Astrocyte (in vitro differentiated cells and primary cell): ENCODE measurements at regions not wholly inside any gene's neighbourhood (a gene's known extent, or its start where the extent isn't known, plus 50 kb on each side); places are given as distances from the start of the nearest gene placed in this dataset.

Experiments used
- DNase-seq: peaks from one replicate; pipeline ENCODE4 v3.0.0-alpha.2; 2010; ENCODE audit warnings: low read depth
- FAIRE-seq: peaks from 2 replicates; lab custom pipeline; 2011; peaks lifted over from hg19 to GRCh38; lab: Jason Lieb, UNC
- H2AFZ ChIP-seq: 2 replicates; pipeline ENCODE4 v1.6.0; 2012; ENCODE audit warnings: low read depth, low read length, inconsistent platforms
- H3K27ac ChIP-seq: 2 replicates; pipeline ENCODE4 v1.5.1; 2011; ENCODE audit warnings: low read depth, low read length, inconsistent platforms
- H3K27me3 ChIP-seq: 2 replicates; pipeline ENCODE4 v1.6.0; 2011; ENCODE audit warnings: low read length, inconsistent platforms; ENCODE audit not compliant: insufficient read depth
- H3K36me3 ChIP-seq: 2 replicates; pipeline ENCODE4 v1.5.1; 2011; ENCODE audit warnings: low read length, inconsistent platforms; ENCODE audit not compliant: insufficient read depth
- H3K4me1 ChIP-seq: 2 replicates; pipeline ENCODE4 v1.5.1; 2011; ENCODE audit warnings: low read length, inconsistent platforms; ENCODE audit not compliant: insufficient read depth
- H3K4me2 ChIP-seq: 2 replicates; pipeline ENCODE4 v1.6.0; 2012; ENCODE audit warnings: low read length, inconsistent platforms
- H3K4me3 ChIP-seq: 2 replicates; pipeline ENCODE4 v1.5.1; 2011; ENCODE audit warnings: low read depth, mild to moderate bottlenecking, low read length, inconsistent platforms; ENCODE audit not compliant: insufficient read depth
- H3K79me2 ChIP-seq: 2 replicates; pipeline ENCODE4 v1.6.0; 2012; ENCODE audit warnings: mild to moderate bottlenecking, low read length, inconsistent platforms; ENCODE audit not compliant: insufficient read depth
- H3K9ac ChIP-seq: 2 replicates; pipeline ENCODE4 v1.6.0; 2012; ENCODE audit warnings: mild to moderate bottlenecking, low read length, inconsistent platforms
- H3K9me3 ChIP-seq: 2 replicates; pipeline ENCODE4 v1.5.1; 2012; ENCODE audit warnings: low read depth, mild to moderate bottlenecking, low read length, inconsistent platforms; ENCODE audit not compliant: insufficient read depth
- H4K20me1 ChIP-seq: 2 replicates; pipeline ENCODE4 v1.6.0; 2012; ENCODE audit warnings: low read length, inconsistent platforms; ENCODE audit not compliant: insufficient read depth
- H3K27ac Mint-ChIP-seq: one replicate; pipeline ENCODE4 v1.8.0; 2021; ENCODE audit warnings: mild to moderate bottlenecking, mixed read lengths; ENCODE audit not compliant: unreplicated experiment
- H3K27me3 Mint-ChIP-seq: one replicate; pipeline ENCODE4 v1.8.0; 2021; ENCODE audit warnings: low read depth, mixed read lengths; ENCODE audit not compliant: unreplicated experiment
- H3K36me3 Mint-ChIP-seq: one replicate; pipeline ENCODE4 v1.8.0; 2021; ENCODE audit warnings: low read depth, mixed read lengths; ENCODE audit not compliant: unreplicated experiment
- H3K4me1 Mint-ChIP-seq: one replicate; pipeline ENCODE4 v1.8.0; 2021; ENCODE audit warnings: low read depth, mixed read lengths; ENCODE audit not compliant: unreplicated experiment
- H3K4me3 Mint-ChIP-seq: one replicate; pipeline ENCODE4 v1.8.0; 2021; ENCODE audit warnings: mild to moderate bottlenecking, moderate library complexity, mixed read lengths; ENCODE audit not compliant: unreplicated experiment
- H3K9me3 Mint-ChIP-seq: one replicate; pipeline ENCODE4 v1.8.0; 2021; ENCODE audit warnings: mild to moderate bottlenecking, mixed read lengths; ENCODE audit not compliant: unreplicated experiment
- CTCF ChIP-seq: IDR thresholded peaks from 2 replicates; pipeline ENCODE4 v1.5.1; 2011; ENCODE audit warnings: low read depth, mild to moderate bottlenecking, inconsistent platforms, low read length, moderate library complexity; ENCODE audit not compliant: insufficient read depth
- EZH2 ChIP-seq: IDR thresholded peaks from 2 replicates; pipeline ENCODE4 v1.6.1; 2012; ENCODE audit warnings: mild to moderate bottlenecking, low read length, inconsistent platforms; ENCODE audit not compliant: insufficient read depth

- Histone ChIP-seq H3K4me2 (peak overlapping the region; percentile 79), H3K79me2 (no peaks in the 10 kb centered on the region), H3K27ac (peak overlapping the region; percentile 93), H3K4me3 (peak overlapping the region; percentile 28), H3K36me3 (no peaks in the 10 kb centered on the region), H4K20me1 (no peaks in the 10 kb centered on the region), H3K4me1 (peaks cover 22% of the 10 kb centered on the region), H3K27me3 (no peaks in the 10 kb centered on the region), H2AFZ (peak overlapping the region; percentile 39), H3K9ac (peak overlapping the region; percentile 77), H3K9me3 (no peaks in the 10 kb centered on the region)
- Mint-ChIP-seq H3K36me3 (no peaks in the 10 kb centered on the region), H3K4me1 (peaks cover 28% of the 10 kb centered on the region), H3K27ac (peak overlapping the region; percentile 94), H3K4me3 (peak overlapping the region; percentile 15), H3K9me3 (peaks cover 4% of the 10 kb centered on the region), H3K27me3 (no peaks in the 10 kb centered on the region)
- no peak for TF ChIP-seq EZH2
- TF ChIP-seq CTCF, result no peak
- DNase-seq, result no peak
- FAIRE-seq, result no peak
Observed at GRCh38 chr5:99061299-99061698, 132.5 kb upstream of the CHD1 start.

GRCh38 chr5:99060306-99061261 is 131.8 kb upstream of the CHD1 start:
- DNase-seq, result peak; percentile 93
- peak overlapping the region; percentile 79 for H3K4me2 ChIP-seq
- H3K27ac Mint-ChIP-seq, result peak overlapping the region; percentile 16

More at GRCh38 chr5:99060306-99061261, 131.8 kb upstream of the CHD1 start:
- Mint-ChIP-seq H3K36me3 (no peaks in the 10 kb centered on the region), H3K4me3 (no peak overlapping the region), H3K9me3 (peaks cover 4% of the 10 kb centered on the region), H3K27me3 (no peaks in the 10 kb centered on the region), H3K4me1 (peaks cover 28% of the 10 kb centered on the region)
- no peaks in the 10 kb centered on the region for H3K36me3 ChIP-seq
- H3K79me2 ChIP-seq, result no peaks in the 10 kb centered on the region
- no peaks in the 10 kb centered on the region for H4K20me1 ChIP-seq
- peaks cover 22% of the 10 kb centered on the region for H3K4me1 ChIP-seq
- H3K9me3 ChIP-seq, result no peaks in the 10 kb centered on the region
- H3K27ac ChIP-seq, result peak overlapping the region; percentile 93
- peak overlapping the region; percentile 77 for H3K9ac ChIP-seq
- peak overlapping the region; percentile 39 for H2AFZ ChIP-seq
- no peaks in the 10 kb centered on the region for H3K27me3 ChIP-seq
- FAIRE-seq, result peak; percentile 17
- H3K4me3 ChIP-seq, result peak overlapping the region; percentile 8
- peak; percentile 97 for TF ChIP-seq CTCF
- TF ChIP-seq EZH2, result no peak
